ENCODE measurements at regions not wholly inside any gene's neighbourhood (a gene's known extent, or its start where the extent isn't known, plus 50 kb on each side); places are given as distances from the start of the nearest gene placed in this dataset.
"Not testable (repeated sequence)": the region's sequence is repeated elsewhere in the genome, so short reads cannot be mapped to it uniquely, and the experiment has no call there.

- DNase-seq, result no peak
These were observed 1272.4 kb downstream of the CDH8 start for GRCh38 chr16:60763869-60764268.

- no peak for DNase-seq
These were observed 1280.3 kb downstream of the CDH8 start for GRCh38 chr16:60755907-60756306.

DNA sequence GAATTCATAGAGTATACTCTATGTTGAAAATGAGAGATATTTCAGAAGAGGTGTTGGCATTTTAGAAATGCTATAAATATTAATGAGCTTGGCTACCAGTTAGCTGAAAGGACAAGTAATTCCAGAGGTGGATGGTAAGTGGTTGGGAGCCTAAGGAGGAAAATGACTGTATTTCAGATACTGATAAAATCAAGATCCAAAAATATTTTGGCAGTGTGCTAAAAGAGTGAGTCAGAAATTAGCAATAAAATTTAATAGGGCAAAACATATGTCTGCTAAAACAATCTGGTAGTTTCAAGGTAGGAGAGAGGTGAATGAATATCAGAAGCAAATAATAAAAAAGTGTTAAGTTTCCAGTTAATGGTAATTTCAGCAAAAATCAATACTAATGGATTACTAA lies 1287.9 kb downstream of the CDH8 start:
- no peak for DNase-seq

DNA sequence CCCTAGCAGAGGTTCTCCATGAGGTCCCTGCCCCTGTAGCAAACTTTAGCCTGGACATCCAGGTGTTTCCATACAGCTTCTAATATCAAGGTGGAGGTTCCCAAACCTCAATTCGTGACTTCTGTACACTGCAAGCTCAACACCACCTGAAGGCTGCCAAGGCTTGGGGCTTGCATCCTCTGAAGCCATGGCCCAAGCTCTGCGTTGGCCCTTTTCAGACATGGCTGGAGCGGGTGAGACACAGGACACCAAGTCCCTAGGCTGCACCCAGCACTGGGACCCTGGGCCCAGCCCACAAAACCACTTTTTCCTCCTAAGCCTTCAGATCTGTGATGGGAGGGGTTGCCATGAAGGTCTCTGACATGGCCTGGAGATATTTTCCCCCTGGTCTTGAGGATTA lies 1292.0 kb downstream of the CDH8 start:
- DNase-seq, result no peak

DNA sequence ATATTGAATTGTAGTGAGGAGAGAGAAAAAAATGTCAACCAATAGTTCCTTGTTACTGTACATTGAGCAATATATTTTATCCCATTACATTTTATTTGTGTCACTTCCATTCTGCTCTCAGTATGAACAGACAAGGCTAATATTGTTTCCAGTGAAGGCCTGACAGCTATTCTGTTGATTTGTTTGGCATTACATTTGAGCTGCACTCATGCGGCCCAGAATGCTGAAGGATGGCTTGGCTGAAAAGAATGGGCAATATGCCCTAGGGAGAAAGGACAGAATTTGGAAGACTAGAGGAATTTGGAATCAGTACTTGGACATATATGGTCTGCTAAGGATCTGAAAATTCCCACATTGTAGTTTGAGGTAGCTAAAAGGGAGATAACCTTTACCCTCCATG lies 1294.4 kb downstream of the CDH8 start:
- DNase-seq, result no peak

GRCh38 chr16:60739737-60740683 lies 1296.2 kb downstream of the CDH8 start:
- DNase-seq, result no peak

GRCh38 chr16:60731329-60732050 lies 1304.7 kb downstream of the CDH8 start:
- DNase-seq, result no peak

DNA sequence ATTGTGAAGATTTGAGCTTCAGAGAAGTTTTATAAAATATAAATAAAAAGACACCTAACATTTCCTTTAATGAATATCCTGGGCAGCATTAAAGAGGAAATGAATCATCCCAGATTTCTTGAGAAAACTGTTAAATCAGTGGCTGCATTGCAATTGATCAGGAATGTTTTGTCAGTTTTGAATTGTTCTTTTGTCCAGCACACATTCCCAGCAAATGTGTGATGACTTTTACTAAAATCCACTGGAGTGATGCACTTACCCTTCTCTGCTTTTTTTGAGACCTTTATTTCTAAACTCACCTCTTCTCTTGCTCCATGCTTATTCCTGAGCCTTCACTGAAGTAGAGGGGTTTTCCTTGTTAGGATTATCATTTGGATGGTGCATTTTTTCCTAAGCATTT lies 1307.2 kb downstream of the CDH8 start:
- no peak for DNase-seq

DNA sequence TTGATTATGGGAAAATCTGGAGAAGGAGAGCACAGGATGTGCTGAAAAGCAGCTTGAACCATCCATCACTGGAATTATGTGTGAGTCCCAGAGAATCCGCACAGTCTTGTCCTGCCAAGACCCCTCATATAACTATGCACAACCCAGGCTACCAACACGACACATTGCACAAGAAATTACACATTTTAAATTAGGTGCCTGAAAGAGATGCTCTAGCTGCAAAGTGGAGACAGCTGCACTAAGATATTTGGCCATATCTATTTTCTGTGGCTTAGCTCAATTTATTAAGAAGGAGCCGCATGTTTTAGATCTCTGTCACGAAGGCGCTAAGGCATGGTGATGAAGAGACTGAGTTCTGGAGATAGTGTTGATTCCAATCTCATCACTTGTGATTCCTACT lies 1308.4 kb downstream of the CDH8 start:
- DNase-seq, result no peak

- no peak for DNase-seq
These were observed 1316.2 kb downstream of the CDH8 start for GRCh38 chr16:60720060-60720459.

- DNase-seq, result no peak
These were observed 1318.4 kb downstream of the CDH8 start for GRCh38 chr16:60717808-60718207.

DNA sequence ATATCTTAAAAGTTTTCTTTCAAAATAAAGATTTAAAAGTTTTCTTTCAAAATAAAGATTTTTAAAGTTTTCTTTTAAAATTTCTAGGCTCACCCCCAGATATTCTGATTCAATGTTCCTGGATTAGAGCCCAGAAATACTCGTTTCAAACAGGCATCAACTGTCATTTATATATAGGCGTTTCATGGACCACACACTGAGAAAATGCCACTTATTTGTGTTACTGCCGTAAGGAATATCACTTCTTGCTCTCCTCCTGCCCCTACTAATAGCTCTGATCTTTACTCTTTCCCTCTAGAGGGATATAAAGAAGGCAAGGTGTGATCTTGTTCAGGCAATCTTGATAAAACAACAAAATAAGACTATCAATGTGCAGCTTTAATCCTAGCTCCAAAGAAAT lies 1324.1 kb downstream of the CDH8 start:
- no peak for DNase-seq

DNA sequence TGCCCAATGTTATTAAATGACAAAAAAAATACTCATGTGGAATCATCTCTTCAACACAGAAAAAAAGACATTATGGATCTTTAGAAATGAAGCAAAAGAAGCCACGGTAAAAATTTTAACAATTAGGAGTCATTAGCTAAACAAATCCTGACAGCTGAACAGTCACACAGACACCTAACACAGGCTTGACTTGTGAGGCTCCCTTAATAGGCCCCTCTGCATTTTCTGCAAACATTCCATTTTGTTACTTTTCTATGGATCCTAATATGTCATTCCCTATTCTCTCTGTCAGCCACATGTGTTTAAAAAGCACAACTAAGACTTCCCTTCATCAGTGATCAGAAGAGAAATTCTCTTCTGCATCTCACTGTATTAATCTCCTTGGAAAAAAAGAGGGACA lies 1331.5 kb downstream of the CDH8 start:
- DNase-seq, result no peak

DNA sequence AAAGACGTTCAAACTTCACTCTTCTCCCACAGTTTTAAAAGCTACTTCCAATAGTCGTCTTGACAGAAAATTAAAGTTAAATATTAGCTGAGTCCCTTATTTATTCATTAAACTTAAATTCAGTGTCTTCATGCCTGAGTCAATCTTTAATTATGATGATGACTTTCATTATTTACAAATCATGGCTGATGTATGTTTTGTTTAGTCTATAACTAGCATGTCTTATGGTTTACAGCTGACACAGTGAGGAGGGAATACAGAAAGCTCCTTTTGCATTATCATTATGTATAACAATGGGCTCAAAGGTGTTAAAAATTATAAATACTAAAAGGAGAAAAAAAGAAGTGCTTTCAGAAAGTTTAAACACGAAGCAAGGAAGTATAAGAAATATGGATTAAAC lies 1333.1 kb downstream of the CDH8 start:
- DNase-seq, result no peak

GRCh38 chr16:60686824-60687223 lies 1349.4 kb downstream of the CDH8 start:
- no peak for DNase-seq

- DNase-seq, result no peak
These were observed 1352.2 kb downstream of the CDH8 start for GRCh38 chr16:60684002-60684401.

- DNase-seq, result no peak
These were observed 1354.0 kb downstream of the CDH8 start for GRCh38 chr16:60682219-60682618.

DNA sequence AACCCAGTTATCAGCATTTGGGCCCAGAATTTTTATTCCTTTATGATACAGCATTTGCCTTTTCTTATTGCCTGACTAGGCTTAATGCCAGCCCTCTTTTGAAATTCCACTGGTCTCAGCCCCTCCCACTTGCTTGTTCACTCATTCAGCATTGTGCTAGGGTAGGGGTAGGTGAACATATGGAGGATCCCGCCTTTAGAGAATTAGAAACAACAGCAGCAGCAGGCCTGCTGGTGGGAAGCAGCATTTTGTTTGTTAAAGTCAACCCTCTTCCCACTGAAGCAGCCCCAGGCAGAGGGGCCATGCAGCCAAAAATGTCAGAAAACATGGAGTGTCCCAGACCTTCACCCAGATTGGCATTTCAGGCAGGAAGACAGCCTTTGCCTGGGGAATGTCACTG lies 1355.2 kb downstream of the CDH8 start:
- DNase-seq, result no peak

GRCh38 chr16:60675022-60675421 lies 1361.2 kb downstream of the CDH8 start:
- DNase-seq, result no peak

- DNase-seq, result no peak
These were observed 1362.0 kb downstream of the CDH8 start for GRCh38 chr16:60674241-60674640.

DNA sequence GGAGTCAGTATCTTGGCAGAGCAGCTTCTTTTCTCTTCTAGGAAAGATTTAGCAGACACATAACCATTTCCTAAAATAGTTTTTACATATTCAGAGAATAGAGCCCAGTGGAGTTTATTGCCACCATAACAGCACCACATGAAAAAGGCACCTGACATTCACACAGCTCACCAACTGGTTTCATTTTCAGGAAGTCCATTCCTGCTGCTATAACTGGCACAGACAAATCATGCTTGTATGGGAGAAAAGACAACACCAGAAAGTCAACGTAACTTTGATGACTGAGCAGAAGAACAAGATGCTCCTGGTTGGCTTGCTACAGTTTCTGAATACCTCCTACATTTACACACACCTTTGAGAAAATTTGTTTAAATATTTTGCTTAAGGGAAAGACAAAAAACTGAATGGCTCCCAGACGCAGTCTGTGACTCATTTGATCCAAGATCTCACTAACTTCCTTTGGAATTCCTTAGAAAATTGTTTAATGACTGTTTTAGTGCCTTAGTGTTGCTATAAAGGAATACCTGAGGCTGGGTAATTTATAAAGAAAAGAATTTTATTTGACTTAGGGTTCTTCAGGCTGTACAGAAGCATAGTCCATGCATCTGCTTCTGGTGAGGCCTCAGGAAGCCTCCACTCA lies 1380.6 kb downstream of the CDH8 start:
- no peak for DNase-seq

GRCh38 chr16:60651346-60651745 lies 1384.9 kb downstream of the CDH8 start:
- no peak for DNase-seq

GRCh38 chr16:60648290-60648689 lies 1387.9 kb downstream of the CDH8 start:
- no peak for DNase-seq

GRCh38 chr16:60647388-60647787 lies 1388.8 kb downstream of the CDH8 start:
- not testable (repeated sequence) for DNase-seq
